H1 (cell line): ENCODE measurements at regions not wholly inside any gene's neighbourhood (a gene's known extent, or its start where the extent isn't known, plus 50 kb on each side); places are given as distances from the start of the nearest gene placed in this dataset.

Source experiments
- ASH2L ChIP-seq: fragments of 200-600, 300-600 bp; sonication (generic); IDR thresholded peaks from one replicate; pipeline ENCODE4 v1.7.1; 2017; ENCODE audit warnings: low read length
- FOSL1 ChIP-seq: IDR thresholded peaks from 2 replicates; pipeline ENCODE4 v1.6.1; 2011; ENCODE audit warnings: mild to moderate bottlenecking, low read depth, low read length, moderate library complexity; ENCODE audit not compliant: insufficient read depth
- NRF1 ChIP-seq: IDR thresholded peaks from 2 replicates; pipeline ENCODE4 v1.6.1; 2011; ENCODE audit warnings: mild to moderate bottlenecking, low read depth, low read length, improper control_type of control experiment
- POU5F1 ChIP-seq: IDR thresholded peaks from 2 replicates; pipeline ENCODE4 v1.6.1; 2011; ENCODE audit warnings: low read depth, mild to moderate bottlenecking, low read length, moderate library complexity
- RAD21 ChIP-seq, 2 experiments: IDR thresholded peaks in 1 of 2; conservative IDR thresholded peaks in 1 of 2; 2 replicates each; pipeline ENCODE4 v1.6.1; 2011; ENCODE audit warnings: low read depth in 2 of 2, low read length in 2 of 2, improper control_type of control experiment in 1 of 2, inconsistent platforms in 1 of 2, mild to moderate bottlenecking in 1 of 2, moderate library complexity in 1 of 2
- TF ChIP-seq, protein P1 (sequence below): fragments of 300-600 bp; sonication (generic); IDR thresholded peaks from 2 replicates; pipeline ENCODE4 v1.7.1; 2012; ENCODE audit warnings: low read length, moderate library complexity, mild to moderate bottlenecking, inconsistent platforms; ENCODE audit not compliant: insufficient replicate concordance
- TF ChIP-seq, protein P2 (sequence below): IDR thresholded peaks from 2 replicates; pipeline ENCODE4 v1.6.1; 2011; ENCODE audit warnings: low read depth, mild to moderate bottlenecking, low read length; ENCODE audit not compliant: insufficient read depth

DNA sequence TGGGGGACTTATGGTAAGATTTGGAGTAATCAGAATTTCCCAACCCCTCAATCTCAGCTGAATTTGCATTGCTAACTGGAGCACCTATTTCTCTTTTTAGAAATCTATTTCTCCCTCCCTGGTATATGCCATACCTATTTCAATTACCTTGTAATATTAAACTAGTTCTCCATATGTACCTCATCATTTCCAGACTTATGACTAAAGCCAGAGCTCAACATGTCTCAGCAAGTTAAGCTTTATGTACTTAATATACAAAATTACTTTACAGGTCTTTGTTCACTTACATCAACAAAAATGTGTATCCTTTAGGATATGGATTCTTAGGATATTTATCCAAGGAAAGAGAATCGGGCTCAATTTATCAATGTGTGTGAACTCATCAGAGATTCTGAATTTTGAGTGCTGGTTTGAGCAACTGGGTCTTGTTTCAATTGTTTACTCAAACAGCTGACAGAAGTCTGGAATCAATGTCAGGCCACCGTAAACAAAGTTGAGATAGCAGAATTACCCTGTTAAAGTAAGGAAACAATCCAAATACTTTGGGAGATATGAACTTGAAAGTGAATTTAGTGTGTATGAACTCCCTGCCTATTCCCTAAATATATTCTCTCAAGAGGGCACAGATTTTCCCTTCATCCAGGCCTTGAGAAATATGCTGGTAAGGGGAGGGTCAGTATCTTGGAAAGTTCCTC is 199.6 kb downstream of the VEGFC start (continued):
- TF ChIP-seq, protein P1, sequence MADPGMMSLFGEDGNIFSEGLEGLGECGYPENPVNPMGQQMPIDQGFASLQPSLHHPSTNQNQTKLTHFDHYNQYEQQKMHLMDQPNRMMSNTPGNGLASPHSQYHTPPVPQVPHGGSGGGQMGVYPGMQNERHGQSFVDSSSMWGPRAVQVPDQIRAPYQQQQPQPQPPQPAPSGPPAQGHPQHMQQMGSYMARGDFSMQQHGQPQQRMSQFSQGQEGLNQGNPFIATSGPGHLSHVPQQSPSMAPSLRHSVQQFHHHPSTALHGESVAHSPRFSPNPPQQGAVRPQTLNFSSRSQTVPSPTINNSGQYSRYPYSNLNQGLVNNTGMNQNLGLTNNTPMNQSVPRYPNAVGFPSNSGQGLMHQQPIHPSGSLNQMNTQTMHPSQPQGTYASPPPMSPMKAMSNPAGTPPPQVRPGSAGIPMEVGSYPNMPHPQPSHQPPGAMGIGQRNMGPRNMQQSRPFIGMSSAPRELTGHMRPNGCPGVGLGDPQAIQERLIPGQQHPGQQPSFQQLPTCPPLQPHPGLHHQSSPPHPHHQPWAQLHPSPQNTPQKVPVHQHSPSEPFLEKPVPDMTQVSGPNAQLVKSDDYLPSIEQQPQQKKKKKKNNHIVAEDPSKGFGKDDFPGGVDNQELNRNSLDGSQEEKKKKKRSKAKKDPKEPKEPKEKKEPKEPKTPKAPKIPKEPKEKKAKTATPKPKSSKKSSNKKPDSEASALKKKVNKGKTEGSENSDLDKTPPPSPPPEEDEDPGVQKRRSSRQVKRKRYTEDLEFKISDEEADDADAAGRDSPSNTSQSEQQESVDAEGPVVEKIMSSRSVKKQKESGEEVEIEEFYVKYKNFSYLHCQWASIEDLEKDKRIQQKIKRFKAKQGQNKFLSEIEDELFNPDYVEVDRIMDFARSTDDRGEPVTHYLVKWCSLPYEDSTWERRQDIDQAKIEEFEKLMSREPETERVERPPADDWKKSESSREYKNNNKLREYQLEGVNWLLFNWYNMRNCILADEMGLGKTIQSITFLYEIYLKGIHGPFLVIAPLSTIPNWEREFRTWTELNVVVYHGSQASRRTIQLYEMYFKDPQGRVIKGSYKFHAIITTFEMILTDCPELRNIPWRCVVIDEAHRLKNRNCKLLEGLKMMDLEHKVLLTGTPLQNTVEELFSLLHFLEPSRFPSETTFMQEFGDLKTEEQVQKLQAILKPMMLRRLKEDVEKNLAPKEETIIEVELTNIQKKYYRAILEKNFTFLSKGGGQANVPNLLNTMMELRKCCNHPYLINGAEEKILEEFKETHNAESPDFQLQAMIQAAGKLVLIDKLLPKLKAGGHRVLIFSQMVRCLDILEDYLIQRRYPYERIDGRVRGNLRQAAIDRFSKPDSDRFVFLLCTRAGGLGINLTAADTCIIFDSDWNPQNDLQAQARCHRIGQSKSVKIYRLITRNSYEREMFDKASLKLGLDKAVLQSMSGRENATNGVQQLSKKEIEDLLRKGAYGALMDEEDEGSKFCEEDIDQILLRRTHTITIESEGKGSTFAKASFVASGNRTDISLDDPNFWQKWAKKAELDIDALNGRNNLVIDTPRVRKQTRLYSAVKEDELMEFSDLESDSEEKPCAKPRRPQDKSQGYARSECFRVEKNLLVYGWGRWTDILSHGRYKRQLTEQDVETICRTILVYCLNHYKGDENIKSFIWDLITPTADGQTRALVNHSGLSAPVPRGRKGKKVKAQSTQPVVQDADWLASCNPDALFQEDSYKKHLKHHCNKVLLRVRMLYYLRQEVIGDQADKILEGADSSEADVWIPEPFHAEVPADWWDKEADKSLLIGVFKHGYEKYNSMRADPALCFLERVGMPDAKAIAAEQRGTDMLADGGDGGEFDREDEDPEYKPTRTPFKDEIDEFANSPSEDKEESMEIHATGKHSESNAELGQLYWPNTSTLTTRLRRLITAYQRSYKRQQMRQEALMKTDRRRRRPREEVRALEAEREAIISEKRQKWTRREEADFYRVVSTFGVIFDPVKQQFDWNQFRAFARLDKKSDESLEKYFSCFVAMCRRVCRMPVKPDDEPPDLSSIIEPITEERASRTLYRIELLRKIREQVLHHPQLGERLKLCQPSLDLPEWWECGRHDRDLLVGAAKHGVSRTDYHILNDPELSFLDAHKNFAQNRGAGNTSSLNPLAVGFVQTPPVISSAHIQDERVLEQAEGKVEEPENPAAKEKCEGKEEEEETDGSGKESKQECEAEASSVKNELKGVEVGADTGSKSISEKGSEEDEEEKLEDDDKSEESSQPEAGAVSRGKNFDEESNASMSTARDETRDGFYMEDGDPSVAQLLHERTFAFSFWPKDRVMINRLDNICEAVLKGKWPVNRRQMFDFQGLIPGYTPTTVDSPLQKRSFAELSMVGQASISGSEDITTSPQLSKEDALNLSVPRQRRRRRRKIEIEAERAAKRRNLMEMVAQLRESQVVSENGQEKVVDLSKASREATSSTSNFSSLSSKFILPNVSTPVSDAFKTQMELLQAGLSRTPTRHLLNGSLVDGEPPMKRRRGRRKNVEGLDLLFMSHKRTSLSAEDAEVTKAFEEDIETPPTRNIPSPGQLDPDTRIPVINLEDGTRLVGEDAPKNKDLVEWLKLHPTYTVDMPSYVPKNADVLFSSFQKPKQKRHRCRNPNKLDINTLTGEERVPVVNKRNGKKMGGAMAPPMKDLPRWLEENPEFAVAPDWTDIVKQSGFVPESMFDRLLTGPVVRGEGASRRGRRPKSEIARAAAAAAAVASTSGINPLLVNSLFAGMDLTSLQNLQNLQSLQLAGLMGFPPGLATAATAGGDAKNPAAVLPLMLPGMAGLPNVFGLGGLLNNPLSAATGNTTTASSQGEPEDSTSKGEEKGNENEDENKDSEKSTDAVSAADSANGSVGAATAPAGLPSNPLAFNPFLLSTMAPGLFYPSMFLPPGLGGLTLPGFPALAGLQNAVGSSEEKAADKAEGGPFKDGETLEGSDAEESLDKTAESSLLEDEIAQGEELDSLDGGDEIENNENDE, result no peak
- no peak for TF ChIP-seq NRF1
- no peak for TF ChIP-seq RAD21 (IDR thresholded peaks at IDR 0.05 in 1 of 2, conservative IDR thresholded peaks at IDR 0.05 in 1 of 2; ENCODE audit: low read depth in 2 of 2, low read length in 2 of 2)
- no peak for TF ChIP-seq FOSL1
- TF ChIP-seq ASH2L, result no peak
- TF ChIP-seq POU5F1, result no peak
- TF ChIP-seq, protein P2, sequence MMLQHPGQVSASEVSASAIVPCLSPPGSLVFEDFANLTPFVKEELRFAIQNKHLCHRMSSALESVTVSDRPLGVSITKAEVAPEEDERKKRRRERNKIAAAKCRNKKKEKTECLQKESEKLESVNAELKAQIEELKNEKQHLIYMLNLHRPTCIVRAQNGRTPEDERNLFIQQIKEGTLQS, result no peak
